Epithelial cell of proximal tubule (primary cell): ENCODE measurements at regions not wholly inside any gene's neighbourhood (a gene's known extent, or its start where the extent isn't known, plus 50 kb on each side); places are given as distances from the start of the nearest gene placed in this dataset.

Source experiments
- DNase-seq: peaks from one replicate; pipeline ENCODE4 v3.0.0-alpha.2; 2011; ENCODE audit warnings: low read depth
- H3K4me3 ChIP-seq: 2 replicates; pipeline ENCODE4 v1.5.1; 2011; ENCODE audit warnings: low read depth, mild to moderate bottlenecking, low read length
- TF ChIP-seq, protein P1 (sequence below): conservative IDR thresholded peaks from 2 replicates; pipeline ENCODE4 v1.5.1; 2012; ENCODE audit warnings: low read depth, mild to moderate bottlenecking, low read length

DNA sequence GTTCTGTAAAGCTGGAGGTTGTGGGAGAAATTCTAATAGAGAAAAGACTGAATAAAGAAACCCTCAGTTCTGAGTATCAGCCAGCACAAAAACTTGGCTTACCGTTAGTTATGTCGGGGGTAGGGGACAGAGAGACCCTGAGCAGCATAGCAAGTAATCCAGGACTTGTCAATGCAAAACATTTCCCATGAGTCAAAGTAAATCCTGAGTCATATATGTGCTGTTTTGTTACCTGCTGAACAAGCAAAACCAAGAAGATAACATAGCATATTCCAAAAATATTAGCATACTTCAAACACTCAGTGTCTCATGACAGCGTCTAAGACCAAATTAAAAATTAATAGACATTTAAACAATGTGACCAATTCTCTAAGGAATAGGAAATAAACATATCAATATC lies 75.1 kb upstream of the LUZP2 start:
- TF ChIP-seq, protein P1, sequence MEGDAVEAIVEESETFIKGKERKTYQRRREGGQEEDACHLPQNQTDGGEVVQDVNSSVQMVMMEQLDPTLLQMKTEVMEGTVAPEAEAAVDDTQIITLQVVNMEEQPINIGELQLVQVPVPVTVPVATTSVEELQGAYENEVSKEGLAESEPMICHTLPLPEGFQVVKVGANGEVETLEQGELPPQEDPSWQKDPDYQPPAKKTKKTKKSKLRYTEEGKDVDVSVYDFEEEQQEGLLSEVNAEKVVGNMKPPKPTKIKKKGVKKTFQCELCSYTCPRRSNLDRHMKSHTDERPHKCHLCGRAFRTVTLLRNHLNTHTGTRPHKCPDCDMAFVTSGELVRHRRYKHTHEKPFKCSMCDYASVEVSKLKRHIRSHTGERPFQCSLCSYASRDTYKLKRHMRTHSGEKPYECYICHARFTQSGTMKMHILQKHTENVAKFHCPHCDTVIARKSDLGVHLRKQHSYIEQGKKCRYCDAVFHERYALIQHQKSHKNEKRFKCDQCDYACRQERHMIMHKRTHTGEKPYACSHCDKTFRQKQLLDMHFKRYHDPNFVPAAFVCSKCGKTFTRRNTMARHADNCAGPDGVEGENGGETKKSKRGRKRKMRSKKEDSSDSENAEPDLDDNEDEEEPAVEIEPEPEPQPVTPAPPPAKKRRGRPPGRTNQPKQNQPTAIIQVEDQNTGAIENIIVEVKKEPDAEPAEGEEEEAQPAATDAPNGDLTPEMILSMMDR, result no peak
- no peak for DNase-seq
- no peak overlapping the region for H3K4me3 ChIP-seq

GRCh38 chr11:24422376-24422775 lies 74.5 kb upstream of the LUZP2 start:
- TF ChIP-seq, protein P1, result no peak
- DNase-seq, result no peak
- no peak overlapping the region for H3K4me3 ChIP-seq

DNA sequence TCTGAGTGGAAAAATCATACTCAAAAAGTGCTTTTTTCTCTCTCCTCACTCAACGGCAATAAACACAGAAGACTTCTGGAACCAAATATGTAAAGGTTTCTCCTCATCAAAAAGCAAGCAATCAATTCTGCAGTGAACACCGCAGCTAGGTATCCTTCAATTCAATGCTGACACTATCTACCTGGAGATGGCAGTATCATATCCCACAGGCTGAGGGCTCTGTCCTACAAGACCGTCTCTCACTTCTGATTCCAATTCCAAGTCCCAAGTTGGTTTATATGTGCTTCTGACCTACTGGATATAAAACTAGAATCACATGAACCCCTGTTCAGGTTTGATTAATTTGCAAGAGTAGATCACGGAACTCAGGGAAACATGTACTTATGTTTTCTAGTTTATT lies 59.7 kb upstream of the LUZP2 start:
- no peak for DNase-seq
- TF ChIP-seq, protein P1, result peak; percentile 25
- no peak overlapping the region for H3K4me3 ChIP-seq
